HG02759 (cell line): ENCODE measurements at regions not wholly inside any gene's neighbourhood (a gene's known extent, or its start where the extent isn't known, plus 50 kb on each side); places are given as distances from the start of the nearest gene placed in this dataset.
"Not testable (repeated sequence)": the region's sequence is repeated elsewhere in the genome, so short reads cannot be mapped to it uniquely, and the experiment has no call there.

Experiments used
- ATAC-seq: cut with Tn5 transposase; IDR thresholded peaks from one replicate; pipeline ENCODE4 v1.9.1; 2021; ENCODE audit warnings: mild to moderate bottlenecking, moderate library complexity; ENCODE audit not compliant: unreplicated experiment

DNA sequence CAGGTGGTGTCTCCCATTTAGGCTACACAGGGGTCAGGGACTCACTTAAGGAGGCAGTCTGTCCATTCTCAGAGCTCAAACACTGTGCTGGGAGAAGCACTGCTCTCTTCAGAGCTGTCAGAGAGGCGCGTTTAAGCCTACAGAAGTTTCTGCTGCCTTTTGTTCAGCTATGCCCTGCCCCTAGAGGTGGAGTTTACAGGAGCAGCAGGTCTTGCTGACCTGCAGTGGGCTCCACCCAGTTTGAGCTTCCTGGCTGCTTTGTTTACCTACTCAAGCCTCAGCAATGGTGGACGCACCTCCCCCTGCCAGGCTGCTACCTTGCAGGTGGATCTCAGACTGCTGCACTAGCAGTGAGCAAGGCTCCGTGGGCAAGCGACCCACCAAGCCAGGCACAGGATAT lies 260.1 kb downstream of the MEF2C start:
- not testable (repeated sequence) for ATAC-seq

GRCh38 chr5:88615767-88616166 lies 267.2 kb downstream of the MEF2C start:
- ATAC-seq, result not testable (repeated sequence)

DNA sequence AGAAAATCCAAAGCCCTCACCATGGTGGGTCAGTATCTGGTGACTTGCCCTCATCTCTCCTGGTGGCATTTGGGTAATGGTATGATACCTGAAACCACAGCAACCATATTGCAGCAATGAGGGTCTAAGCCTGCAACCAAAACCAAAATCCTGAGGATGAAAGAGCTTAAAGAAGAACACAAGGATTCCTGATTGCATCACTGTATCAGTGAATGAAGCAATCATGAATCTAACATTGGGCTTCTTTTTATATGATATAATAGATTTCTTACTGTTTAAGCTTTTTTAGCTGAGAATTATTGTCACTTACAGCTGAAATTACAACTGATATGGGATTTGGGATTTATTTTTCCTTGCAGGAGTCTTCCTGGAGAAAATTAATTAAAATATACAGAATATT lies 269.9 kb downstream of the MEF2C start:
- no peak for ATAC-seq

DNA sequence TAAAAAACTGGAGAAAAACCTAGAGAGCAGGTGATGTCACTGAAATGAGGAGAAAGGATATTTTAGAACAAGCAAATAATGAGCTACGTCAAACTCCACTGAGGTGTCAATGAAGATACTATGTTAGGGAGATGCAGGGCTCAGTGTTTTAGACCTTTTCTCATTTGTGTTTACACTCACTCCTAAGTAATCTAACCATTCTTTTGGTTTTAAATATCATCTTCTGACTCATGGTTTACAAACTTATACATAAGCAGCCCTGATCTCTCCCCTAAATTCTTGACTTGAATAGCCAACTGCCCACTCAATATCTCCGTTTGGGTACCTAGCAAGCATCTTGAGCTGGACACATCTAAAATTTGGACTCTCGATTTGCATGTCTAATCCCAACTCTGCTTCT lies 272.4 kb downstream of the MEF2C start:
- no peak for ATAC-seq

- no peak for ATAC-seq
Measured at GRCh38 chr5:88607492-88607891, 275.5 kb downstream of the MEF2C start.

GRCh38 chr5:88606626-88607025 lies 276.4 kb downstream of the MEF2C start:
- no peak for ATAC-seq

GRCh38 chr5:88606173-88606572 lies 276.8 kb downstream of the MEF2C start:
- ATAC-seq, result no peak

DNA sequence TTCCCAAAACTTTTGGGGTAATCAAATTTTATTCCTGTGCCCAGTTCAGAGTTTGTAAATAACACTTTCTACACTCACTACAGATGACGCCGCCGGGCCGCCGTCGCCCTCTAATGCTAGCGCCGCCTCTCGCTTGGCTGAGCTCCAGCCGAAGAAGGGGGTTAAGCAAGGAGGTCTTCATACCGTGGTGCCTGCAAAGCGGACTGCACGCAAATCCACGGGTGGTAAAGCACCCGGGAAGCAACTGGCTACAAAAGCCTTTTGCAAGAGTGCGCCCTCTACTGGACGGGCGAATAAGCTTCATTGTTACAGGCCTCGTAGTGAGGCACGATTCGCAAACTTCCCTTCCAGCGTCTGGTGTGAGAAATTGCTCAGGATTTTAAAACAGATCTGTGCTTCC lies 280.4 kb downstream of the MEF2C start:
- ATAC-seq, result no peak

DNA sequence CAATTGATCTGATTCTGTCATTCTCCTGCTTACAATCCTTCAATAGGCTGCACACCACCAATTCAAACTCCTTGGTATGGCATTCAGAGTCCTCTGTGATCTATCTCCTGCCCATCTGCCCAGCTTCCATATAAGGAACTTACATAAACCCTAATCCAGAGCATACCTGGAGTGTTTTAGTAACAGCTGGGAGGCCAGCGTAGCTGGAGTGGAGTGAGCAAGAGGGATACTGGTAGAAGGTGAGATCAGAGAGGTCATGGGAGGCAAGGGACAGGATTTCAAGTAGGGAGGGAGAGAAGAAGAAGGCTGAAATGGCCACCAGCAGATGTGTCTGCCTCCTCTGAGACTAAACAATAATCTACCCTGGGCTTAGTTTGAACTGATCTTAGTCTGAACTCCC lies 288.5 kb downstream of the MEF2C start:
- no peak for ATAC-seq

DNA sequence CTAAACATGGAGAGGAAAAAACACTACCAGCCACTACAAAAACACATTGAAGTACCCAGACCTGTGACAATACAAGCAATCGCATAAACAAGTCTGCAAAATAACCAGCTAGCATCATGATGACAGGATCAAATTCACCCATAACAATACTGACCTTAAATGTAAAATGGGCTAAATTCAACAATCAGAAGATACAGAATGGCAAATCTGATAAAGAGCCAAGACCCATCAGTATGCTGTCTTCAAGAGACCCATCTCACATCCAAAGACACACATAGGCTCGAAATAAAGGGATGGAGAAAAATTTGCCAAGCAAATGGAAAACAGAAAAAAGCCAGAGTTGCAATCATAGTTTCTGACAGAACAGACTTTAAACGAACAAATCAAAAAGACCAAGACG lies 294.4 kb downstream of the MEF2C start:
- ATAC-seq, result no peak

DNA sequence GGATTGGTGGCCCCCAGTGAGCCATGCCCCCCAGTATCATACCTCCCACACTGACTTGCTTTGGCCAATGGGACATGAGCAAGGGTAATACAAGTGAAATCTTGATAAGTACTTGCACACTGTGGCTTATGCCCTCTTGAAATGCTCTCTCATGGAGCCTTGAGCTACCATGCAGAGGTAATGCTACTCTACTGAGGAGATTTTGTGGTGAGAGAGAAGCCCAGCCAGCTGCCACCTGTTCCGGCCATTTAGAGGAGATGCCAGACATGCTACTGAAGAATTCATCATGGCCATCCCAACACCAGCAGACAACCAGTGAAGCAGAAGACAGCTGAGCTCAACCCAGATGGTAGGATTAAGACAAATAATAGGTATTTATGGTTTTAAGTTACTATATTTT lies 299.5 kb downstream of the MEF2C start:
- no peak for ATAC-seq

DNA sequence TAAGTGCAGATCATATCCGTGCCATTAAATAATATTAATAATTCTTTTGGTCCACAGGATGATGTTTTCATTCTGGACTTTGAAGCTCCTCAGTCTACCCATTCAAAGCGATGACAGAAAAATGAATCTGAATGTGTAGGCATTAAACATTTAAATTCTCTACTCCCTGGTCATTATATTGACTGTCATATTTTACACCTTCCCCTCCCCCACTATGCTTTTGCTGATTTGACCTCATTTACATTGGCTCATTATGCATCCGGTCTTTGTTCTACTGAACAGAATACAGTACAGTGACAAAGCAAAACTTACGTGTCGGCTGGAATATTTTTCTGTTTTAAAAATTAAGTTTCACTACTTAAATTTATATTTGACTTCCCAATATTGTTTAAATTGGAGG lies 289.7 kb upstream of the TMEM161B start:
- no peak for ATAC-seq

DNA sequence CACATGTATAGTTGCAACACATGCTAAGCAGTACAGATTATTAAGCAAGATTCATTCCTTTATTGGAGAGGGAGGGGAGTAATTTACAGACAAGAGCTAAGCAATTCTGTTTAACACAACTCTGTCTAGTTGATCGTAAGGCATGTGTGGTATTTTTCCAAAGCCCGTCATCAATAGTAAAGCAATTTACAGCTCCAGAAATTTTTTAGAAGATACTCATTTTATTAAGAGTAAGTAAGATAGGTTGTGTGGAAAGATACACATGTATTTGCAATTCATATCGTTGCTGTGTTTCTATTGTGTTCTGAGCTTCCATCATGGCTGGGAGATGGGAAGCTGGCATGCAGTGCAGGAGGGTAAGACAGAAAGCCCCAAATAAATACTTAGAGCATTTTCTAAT lies 289.2 kb upstream of the TMEM161B start:
- ATAC-seq, result no peak

DNA sequence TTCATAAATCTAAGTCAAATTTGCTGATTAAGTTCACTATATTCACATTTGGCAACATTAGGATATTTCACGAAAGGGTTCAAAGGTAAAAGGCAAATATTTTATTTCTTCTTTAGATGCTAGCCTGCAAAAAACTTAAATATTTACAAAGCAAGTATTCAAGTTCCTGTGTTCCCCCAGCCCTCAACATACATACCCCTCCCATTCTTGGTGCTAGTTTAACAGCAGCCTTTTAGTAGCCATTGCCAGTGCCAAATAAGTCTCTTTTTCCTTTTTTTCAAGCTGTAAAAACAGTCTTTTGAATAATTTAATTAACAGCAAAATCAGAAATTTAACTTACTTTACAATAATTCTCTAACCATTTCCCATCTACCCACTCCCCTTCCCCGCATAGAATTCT lies 288.5 kb upstream of the TMEM161B start:
- ATAC-seq, result no peak

GRCh38 chr5:88556406-88556805 lies 287.8 kb upstream of the TMEM161B start:
- no peak for ATAC-seq

GRCh38 chr5:88555674-88556073 lies 287.0 kb upstream of the TMEM161B start:
- ATAC-seq, result no peak

- no peak for ATAC-seq
Measured at GRCh38 chr5:88553986-88554385, 285.3 kb upstream of the TMEM161B start.

DNA sequence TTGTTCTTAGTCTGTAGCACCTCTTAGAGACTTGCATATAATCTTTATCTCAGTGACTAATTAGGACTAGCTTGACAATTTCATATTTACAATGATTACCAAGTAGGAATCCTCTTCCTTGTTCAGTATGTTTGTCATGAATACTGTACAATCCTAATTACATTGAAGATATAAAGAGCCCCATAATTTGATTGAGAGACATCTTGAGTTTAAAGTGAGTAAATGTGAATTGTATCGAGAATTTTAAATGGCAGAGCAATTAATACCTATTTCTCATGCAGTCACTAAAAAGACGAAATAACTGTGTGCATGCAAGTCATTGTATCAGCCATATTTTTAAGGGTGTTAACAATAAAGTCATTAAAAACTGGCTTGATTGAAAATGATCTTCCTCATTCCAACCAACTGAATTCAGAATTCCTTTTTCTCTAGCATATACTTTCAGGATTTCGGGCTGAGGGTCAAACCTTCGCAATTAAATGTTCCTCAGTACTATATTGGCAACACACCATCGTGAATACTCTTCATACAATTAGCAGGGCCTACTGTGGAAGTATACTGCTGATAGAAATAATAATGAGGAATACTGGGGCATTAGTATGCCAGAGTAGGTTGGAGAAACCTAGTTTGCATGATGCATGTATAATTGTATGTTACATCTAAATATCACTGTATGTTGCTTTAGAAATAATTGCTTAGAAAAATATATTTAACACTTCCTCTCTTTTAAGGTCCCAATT lies 284.7 kb upstream of the TMEM161B start:
- ATAC-seq, result no peak

DNA sequence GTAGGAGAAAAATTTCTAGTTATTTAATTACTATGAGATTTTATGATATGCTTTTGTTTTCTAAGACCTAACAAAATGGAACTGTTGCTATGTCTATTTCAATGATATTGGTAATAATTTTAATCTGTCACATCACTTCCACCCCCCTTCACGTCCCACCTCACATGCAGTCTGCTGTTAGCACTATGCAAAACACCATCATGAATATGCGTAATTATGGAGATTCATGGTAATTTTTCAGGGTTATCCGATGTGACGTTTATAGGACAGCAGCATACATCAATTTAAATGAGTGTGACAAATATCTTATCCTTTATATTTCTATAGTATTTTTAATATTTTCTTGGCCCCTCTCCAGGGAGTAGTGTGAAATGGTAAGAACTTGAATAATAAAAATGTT lies 283.8 kb upstream of the TMEM161B start:
- no peak for ATAC-seq

DNA sequence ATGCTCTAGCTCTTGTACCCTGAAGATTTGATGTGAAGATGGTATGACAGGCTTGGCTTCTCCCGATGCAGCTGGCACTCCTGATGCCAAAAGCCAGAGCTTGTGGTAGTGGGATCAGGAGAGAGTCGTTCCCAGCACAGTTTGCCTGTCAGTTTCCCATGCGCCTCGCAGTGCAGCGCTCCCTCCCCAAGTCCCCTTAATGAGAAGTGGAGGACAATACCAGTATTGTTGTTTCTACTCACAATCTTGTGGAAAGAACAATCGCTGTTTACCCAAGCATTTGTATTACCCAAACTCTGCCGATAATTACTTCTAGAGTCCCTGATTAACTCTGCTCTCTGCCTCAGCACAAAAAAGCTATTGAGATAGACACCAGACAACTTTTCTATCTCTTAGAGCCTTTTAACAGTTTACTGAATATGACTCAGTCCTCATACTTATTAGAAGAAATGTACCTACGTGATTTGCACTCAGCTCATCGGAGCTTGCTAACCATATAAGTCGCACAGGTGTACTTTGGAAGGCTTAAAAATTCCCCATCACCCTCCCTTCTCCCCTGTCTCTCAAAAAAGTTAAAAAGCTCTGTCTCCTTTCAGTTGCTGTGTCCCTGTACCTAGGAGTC lies 283.2 kb upstream of the TMEM161B start:
- no peak for ATAC-seq

DNA sequence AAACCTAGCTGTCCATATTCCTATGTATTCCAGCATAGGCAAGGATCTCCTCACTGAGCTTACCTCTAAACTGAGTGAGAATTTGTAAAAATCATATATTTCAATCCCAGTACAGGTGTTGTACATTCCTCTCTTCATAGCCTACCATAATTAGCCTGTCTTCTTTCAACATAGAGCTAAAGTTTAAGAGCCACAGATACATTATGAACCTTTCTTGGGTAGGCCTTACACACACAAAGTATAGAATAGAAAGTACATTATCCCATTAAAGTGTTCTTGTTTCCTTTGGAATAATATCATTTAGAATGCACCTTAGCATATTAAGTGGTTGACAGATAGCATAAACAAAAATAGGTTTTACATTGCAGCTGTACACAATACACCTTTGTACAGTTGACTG lies 282.1 kb upstream of the TMEM161B start:
- no peak for ATAC-seq

DNA sequence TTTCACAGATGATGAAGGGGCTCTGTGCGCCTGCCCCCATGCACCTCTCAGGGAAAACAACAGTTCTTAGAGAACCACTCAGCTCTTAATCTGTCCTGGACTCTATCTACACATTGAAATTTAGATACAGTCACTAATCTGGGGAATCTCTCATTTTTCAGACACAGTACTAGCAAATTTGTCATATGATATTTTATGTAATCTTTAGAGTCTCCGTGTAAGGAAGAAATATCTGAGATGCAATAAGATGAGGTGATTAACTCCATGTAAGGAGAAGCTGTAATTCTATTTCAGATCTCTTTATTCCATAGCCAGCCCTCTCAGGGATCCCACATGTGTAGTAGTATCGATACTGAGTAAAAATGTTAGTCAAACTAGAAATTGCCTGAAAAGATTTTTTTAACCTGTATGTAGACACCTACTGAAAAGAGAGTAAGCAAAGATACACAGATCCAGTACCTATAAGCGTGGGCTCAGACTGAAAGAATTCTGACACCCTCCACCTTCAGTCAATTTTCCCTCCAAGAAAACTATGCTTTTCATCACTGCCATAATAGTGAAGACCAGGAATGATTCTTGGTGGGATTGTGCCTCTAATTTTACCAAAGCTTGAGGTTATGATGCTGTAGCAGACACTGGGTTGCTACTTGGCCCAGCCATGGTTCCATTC lies 279.6 kb upstream of the TMEM161B start:
- no peak for ATAC-seq
